SK-N-SH (cell line): ENCODE measurements at regions not wholly inside any gene's neighbourhood (a gene's known extent, or its start where the extent isn't known, plus 50 kb on each side); places are given as distances from the start of the nearest gene placed in this dataset.

Source experiments
- CTCF ChIA-PET: fragments of 300-600, 350-600 bp; formaldehyde crosslinking; extraction: SDS; loops from one replicate; lab custom pipeline; 2021; lab: Yijun Ruan, JAX
- POLR2A ChIA-PET: fragments of 350-600 bp; sonication (Branson Sonifier 250); formaldehyde crosslinking; extraction: SDS; loops from one replicate; lab custom pipeline; 2020; ENCODE audit warnings: antibody characterized with exemption, inconsistent platforms; lab: Yijun Ruan, JAX
- DNase-seq: peaks from one replicate; pipeline ENCODE4 v3.0.0; 2012
- H2AFZ ChIP-seq: fragments of 200-600 bp; sonication (generic); 2 replicates; pipeline ENCODE4 v1.8.1; 2016; ENCODE audit warnings: antibody characterized with exemption, mild to moderate bottlenecking, low read depth
- H3F3A ChIP-seq: fragments of 200-600 bp; sonication (generic); replicated peaks from 2 replicates; pipeline ENCODE3; 2016; ENCODE audit warnings: antibody characterized with exemption, mild to moderate bottlenecking; ENCODE audit not compliant: insufficient read depth
- H3K27ac ChIP-seq, 2 experiments: fragments of 200-500 bp in 1 of 2; fragments of 200-600 bp in 1 of 2; sonication (Bioruptor generic) in 1 of 2; sonication (generic), shearing (Covaris generic) in 1 of 2; 2 replicates each; pipeline versions ENCODE4 v1.5.1 to v1.6.1; 2014 to 2016; ENCODE audit warnings: low read depth in 2 of 2, inconsistent platforms in 1 of 2, low read length in 1 of 2, mild to moderate bottlenecking in 1 of 2, mixed read lengths in 1 of 2
- H3K27me3 ChIP-seq: fragments of 200-600 bp; sonication (generic), shearing (Covaris generic); 2 replicates; pipeline ENCODE4 v1.6.1; 2016; ENCODE audit warnings: mixed run types; ENCODE audit not compliant: insufficient read depth
- H3K36me3 ChIP-seq, 2 experiments: fragments of 200-500 bp in 1 of 2; fragments of 200-600 bp in 1 of 2; sonication (Bioruptor generic) in 1 of 2; sonication (generic) in 1 of 2; replicated peaks in 1 of 2; 2 replicates each; pipeline versions ENCODE3 to v1.5.1; 2014 to 2016; ENCODE audit warnings: low read length in 1 of 2, mild to moderate bottlenecking in 1 of 2; ENCODE audit not compliant: insufficient read depth in 2 of 2, control insufficient read depth in 1 of 2
- H3K4me1 ChIP-seq, 2 experiments: fragments of 200-500 bp in 1 of 2; fragments of 200-600 bp in 1 of 2; sonication (Bioruptor generic) in 1 of 2; sonication (generic), shearing (Covaris generic) in 1 of 2; 2 replicates each; pipeline versions ENCODE4 v1.5.1 to v1.6.1; 2014 to 2016; ENCODE audit warnings: low read depth in 1 of 2, low read length in 1 of 2, mixed run types in 1 of 2; ENCODE audit not compliant: insufficient read depth in 2 of 2, control insufficient read depth in 1 of 2
- H3K4me2 ChIP-seq: fragments of 200-600 bp; sonication (generic), shearing (Covaris generic); 2 replicates; pipeline ENCODE4 v1.6.1; 2017; ENCODE audit warnings: mixed run types
- H3K4me3 ChIP-seq, 2 experiments: fragments of 200-500 bp in 1 of 2; fragments of 200-600 bp in 1 of 2; sonication (Bioruptor generic) in 1 of 2; sonication (generic), shearing (Covaris generic) in 1 of 2; 2 replicates each; pipeline versions ENCODE4 v1.5.1 to v1.8.1; 2014 to 2016; ENCODE audit warnings: low read depth in 2 of 2, inconsistent platforms in 1 of 2, low read length in 1 of 2, mild to moderate bottlenecking in 1 of 2, mixed read lengths in 1 of 2, moderate library complexity in 1 of 2
- H3K79me2 ChIP-seq: fragments of 200-600 bp; sonication (generic); 2 replicates; pipeline ENCODE4 v1.8.1; 2017; ENCODE audit warnings: mild to moderate bottlenecking; ENCODE audit not compliant: insufficient read depth
- H3K9ac ChIP-seq: fragments of 200-600 bp; sonication (generic); 2 replicates; pipeline ENCODE4 v1.6.1; 2017; ENCODE audit warnings: mixed run types
- H3K9me2 ChIP-seq: fragments of 200-600 bp; sonication (generic); 2 replicates; pipeline ENCODE4 v1.6.1; 2017; ENCODE audit warnings: mixed run types
- H3K9me3 ChIP-seq: fragments of 200-600 bp; sonication (generic); 2 replicates; pipeline ENCODE4 v1.6.1; 2017; ENCODE audit warnings: mixed run types, mild to moderate bottlenecking, moderate library complexity
- H4K20me1 ChIP-seq: fragments of 200-600 bp; sonication (generic); 2 replicates; pipeline ENCODE4 v1.6.1; 2017; ENCODE audit warnings: mild to moderate bottlenecking, mixed run types; ENCODE audit not compliant: insufficient read depth
- CHD2 ChIP-seq: fragments of 150-350 bp; IDR thresholded peaks from 2 replicates; pipeline ENCODE4 v1.6.1; 2018; ENCODE audit warnings: low read length; ENCODE audit not compliant: partially characterized antibody
- CTCF ChIP-seq: fragments of 200-600 bp; sonication (generic); IDR thresholded peaks from 2 replicates; pipeline ENCODE4 v1.6.1; 2017; ENCODE audit warnings: antibody characterized with exemption, mild to moderate bottlenecking, moderate library complexity
- FOSL2 ChIP-seq: IDR thresholded peaks from 2 replicates; pipeline ENCODE4 v1.4.0; 2012; ENCODE audit warnings: low read depth, mild to moderate bottlenecking, moderate library complexity, borderline replicate concordance
- FOXM1 ChIP-seq: IDR thresholded peaks from 2 replicates; pipeline ENCODE4 v1.4.0; 2012; ENCODE audit warnings: low read depth, mild to moderate bottlenecking
- GATA2 ChIP-seq: sonication (generic); formaldehyde crosslinking; IDR thresholded peaks from 2 replicates; pipeline ENCODE4 v1.5.0; 2020; ENCODE audit warnings: mild to moderate bottlenecking, missing genetic modification reagents
- IRF3 ChIP-seq: fragments of 150-350 bp; IDR thresholded peaks from 2 replicates; pipeline ENCODE4 v1.6.1; 2016; ENCODE audit warnings: mild to moderate bottlenecking, low read depth, low read length
- JUND ChIP-seq: IDR thresholded peaks from 2 replicates; pipeline ENCODE4 v1.4.0; 2012
- MAX ChIP-seq: IDR thresholded peaks from 2 replicates; pipeline ENCODE4 v1.4.0; 2012; ENCODE audit warnings: low read depth
- MXI1 ChIP-seq: IDR thresholded peaks from 2 replicates; pipeline ENCODE4 v1.6.1; 2012; ENCODE audit warnings: mild to moderate bottlenecking, low read depth, low read length, improper control_type of control experiment
- NFIC ChIP-seq: IDR thresholded peaks from 2 replicates; pipeline ENCODE4 v1.4.0; 2012; ENCODE audit warnings: borderline replicate concordance
- NRF1 ChIP-seq: IDR thresholded peaks from 2 replicates; pipeline ENCODE4 v1.6.1; 2012; ENCODE audit warnings: low read depth, mild to moderate bottlenecking, low read length
- RFX5 ChIP-seq: IDR thresholded peaks from 2 replicates; pipeline ENCODE4 v1.6.1; 2012; ENCODE audit warnings: mild to moderate bottlenecking, improper control_type of control experiment, low read length
- RXRA ChIP-seq: IDR thresholded peaks from 2 replicates; pipeline ENCODE4 v1.4.0; 2012; ENCODE audit warnings: low read depth, mild to moderate bottlenecking, borderline replicate concordance
- SIN3A ChIP-seq: IDR thresholded peaks from 2 replicates; pipeline ENCODE4 v1.6.1; 2012; ENCODE audit warnings: low read depth, mild to moderate bottlenecking, low read length, moderate library complexity, borderline replicate concordance
- TEAD4 ChIP-seq: IDR thresholded peaks from 2 replicates; pipeline ENCODE4 v1.4.0; 2012; ENCODE audit warnings: mild to moderate bottlenecking, borderline replicate concordance; ENCODE audit not compliant: insufficient read depth
- USF2 ChIP-seq: fragments of 150-350 bp; IDR thresholded peaks from 2 replicates; pipeline ENCODE4 v1.6.1; 2017; ENCODE audit warnings: antibody characterized with exemption, low read length, low read depth, borderline replicate concordance
- YY1 ChIP-seq: IDR thresholded peaks from 2 replicates; pipeline ENCODE4 v1.4.0; 2012; ENCODE audit warnings: low read depth, mild to moderate bottlenecking
- WGBS: methylation state at CpG from one replicate; pipeline ENCODE4 v1.1.6; 2017; ENCODE audit warnings: low lambda C conversion rate; 5-methylcytosine and 5-hydroxymethylcytosine counted together
- TF ChIP-seq, protein P1 (sequence below): IDR thresholded peaks from 2 replicates; pipeline ENCODE4 v1.4.0; 2012; ENCODE audit warnings: low read depth, borderline replicate concordance
- TF ChIP-seq, protein P2 (sequence below): IDR thresholded peaks from 2 replicates; pipeline ENCODE4 v1.4.0; 2012; ENCODE audit warnings: low read depth, borderline replicate concordance

DNA sequence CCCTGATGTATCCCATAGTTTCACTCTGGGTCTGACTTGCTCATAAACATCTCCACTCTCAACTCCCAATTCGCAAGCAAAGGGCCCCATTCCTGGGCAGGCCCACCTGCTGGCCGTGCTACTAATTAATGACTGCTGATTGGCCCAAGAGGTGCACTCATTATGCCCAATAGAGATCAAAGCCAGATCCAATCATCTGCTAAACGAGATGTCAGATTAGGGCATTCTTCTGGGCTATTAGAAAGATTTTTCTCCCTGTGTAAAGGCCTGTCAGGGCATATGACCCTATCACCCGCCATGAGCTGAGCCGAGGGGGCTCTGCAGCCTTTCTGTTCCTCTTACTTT, 103.4 kb upstream of the HAAO start:
- DNase-seq, result no peak
- Histone ChIP-seq H3K4me1 (peaks cover 0 to 4% of the 10 kb centered on the region in 2 experiments; a peak in 2 of 4 replicates), H3K9me2 (no peaks in the 10 kb centered on the region), H4K20me1 (no peaks in the 10 kb centered on the region), H2AFZ (no peak overlapping the region), H3K79me2 (no peaks in the 10 kb centered on the region), H3K4me3 (no peak overlapping the region), H3K4me2 (no peak overlapping the region), H3K9me3 (no peaks in the 10 kb centered on the region), H3K9ac (no peak overlapping the region), H3F3A (peaks cover 4% of the 10 kb centered on the region), H3K27ac (no peak overlapping the region), H3K36me3 (no peaks in the 10 kb centered on the region), H3K27me3 (no peaks in the 10 kb centered on the region)
- 83% methylated on average over 5 of the region's 5 CpGs for WGBS
- no peak for TF ChIP-seq CTCF
- no peak for TF ChIP-seq FOXM1
- TF ChIP-seq, protein P1, sequence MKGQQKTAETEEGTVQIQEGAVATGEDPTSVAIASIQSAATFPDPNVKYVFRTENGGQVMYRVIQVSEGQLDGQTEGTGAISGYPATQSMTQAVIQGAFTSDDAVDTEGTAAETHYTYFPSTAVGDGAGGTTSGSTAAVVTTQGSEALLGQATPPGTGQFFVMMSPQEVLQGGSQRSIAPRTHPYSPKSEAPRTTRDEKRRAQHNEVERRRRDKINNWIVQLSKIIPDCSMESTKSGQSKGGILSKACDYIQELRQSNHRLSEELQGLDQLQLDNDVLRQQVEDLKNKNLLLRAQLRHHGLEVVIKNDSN, result no peak
- no peak for TF ChIP-seq MXI1
- TF ChIP-seq GATA2, result no peak
- no peak for TF ChIP-seq TEAD4
- TF ChIP-seq MAX, result no peak
- no peak for TF ChIP-seq JUND
- no peak for TF ChIP-seq YY1
- TF ChIP-seq SIN3A, result no peak
- ChIA-PET CTCF (interaction anchor here (1.4 kb wide), 1 partner anchor 9 kb away, joined by 3 read pairs; no protein-coding TSS in a partner anchor), POLR2A (no interaction called here)

DNA sequence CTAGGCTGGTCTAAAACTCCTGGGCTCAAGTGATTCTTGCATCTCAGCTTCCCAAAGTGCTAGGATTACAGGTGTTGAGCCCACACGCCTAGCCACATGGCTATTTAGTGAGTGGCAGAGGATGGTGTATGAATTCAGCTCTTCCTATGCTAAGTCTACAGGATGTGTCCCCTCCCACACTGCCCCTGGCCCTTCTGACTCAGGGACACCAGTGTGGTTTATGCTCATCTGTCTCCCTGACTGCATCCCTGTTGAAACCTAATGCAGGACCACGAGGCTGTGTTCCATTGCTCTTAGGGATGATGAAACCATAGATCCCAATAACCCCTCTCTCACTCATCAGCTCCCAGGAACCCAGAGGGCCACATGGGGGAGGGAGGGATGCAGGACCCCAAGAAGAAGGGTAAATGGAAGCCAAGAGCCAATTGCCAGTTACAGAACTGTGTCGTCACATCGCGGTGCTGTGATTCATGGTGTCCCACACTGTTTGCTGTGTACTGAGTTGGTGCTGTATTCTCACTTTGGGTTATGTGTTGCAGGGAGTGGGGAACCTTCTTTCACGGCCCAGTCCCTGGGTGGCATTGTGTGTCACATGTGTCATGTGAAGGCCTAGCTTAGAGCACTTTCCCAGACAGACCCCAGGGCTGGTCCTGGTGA, 102.9 kb upstream of the HAAO start:
- Histone ChIP-seq H3K79me2 (no peaks in the 10 kb centered on the region), H3K4me1 (no peaks in the 10 kb centered on the region; a peak in 2 of 4 replicates), H3K4me2 (no peak overlapping the region), H3K27me3 (no peaks in the 10 kb centered on the region), H3K9ac (no peak overlapping the region), H3K4me3 (no peak overlapping the region), H3K9me2 (no peaks in the 10 kb centered on the region), H3F3A (peaks cover 4% of the 10 kb centered on the region), H3K36me3 (no peaks in the 10 kb centered on the region), H3K9me3 (no peaks in the 10 kb centered on the region), H2AFZ (no peak overlapping the region), H4K20me1 (no peaks in the 10 kb centered on the region), H3K27ac (no peak overlapping the region)
- ChIA-PET CTCF (no interaction called here), POLR2A (no interaction called here)
- WGBS, result 95% methylated on average over 6 of the region's 6 CpGs
- no peak for DNase-seq
- TF ChIP-seq NRF1 (no peak), CTCF (no peak), IRF3 (no peak), NFIC (no peak), FOSL2 (no peak), USF2 (no peak), CHD2 (no peak), RFX5 (no peak), RXRA (no peak)
- TF ChIP-seq, protein P2, sequence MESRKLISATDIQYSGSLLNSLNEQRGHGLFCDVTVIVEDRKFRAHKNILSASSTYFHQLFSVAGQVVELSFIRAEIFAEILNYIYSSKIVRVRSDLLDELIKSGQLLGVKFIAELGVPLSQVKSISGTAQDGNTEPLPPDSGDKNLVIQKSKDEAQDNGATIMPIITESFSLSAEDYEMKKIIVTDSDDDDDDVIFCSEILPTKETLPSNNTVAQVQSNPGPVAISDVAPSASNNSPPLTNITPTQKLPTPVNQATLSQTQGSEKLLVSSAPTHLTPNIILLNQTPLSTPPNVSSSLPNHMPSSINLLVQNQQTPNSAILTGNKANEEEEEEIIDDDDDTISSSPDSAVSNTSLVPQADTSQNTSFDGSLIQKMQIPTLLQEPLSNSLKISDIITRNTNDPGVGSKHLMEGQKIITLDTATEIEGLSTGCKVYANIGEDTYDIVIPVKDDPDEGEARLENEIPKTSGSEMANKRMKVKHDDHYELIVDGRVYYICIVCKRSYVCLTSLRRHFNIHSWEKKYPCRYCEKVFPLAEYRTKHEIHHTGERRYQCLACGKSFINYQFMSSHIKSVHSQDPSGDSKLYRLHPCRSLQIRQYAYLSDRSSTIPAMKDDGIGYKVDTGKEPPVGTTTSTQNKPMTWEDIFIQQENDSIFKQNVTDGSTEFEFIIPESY, result no peak
